HG03095 (cell line): ENCODE measurements at regions not wholly inside any gene's neighbourhood (a gene's known extent, or its start where the extent isn't known, plus 50 kb on each side); places are given as distances from the start of the nearest gene placed in this dataset.
"Not testable (repeated sequence)": the region's sequence is repeated elsewhere in the genome, so short reads cannot be mapped to it uniquely, and the experiment has no call there.

Source experiments
- ATAC-seq: cut with Tn5 transposase; IDR thresholded peaks from one replicate; pipeline ENCODE4 v1.9.1; 2021; ENCODE audit warnings: moderate library complexity; ENCODE audit not compliant: unreplicated experiment

DNA sequence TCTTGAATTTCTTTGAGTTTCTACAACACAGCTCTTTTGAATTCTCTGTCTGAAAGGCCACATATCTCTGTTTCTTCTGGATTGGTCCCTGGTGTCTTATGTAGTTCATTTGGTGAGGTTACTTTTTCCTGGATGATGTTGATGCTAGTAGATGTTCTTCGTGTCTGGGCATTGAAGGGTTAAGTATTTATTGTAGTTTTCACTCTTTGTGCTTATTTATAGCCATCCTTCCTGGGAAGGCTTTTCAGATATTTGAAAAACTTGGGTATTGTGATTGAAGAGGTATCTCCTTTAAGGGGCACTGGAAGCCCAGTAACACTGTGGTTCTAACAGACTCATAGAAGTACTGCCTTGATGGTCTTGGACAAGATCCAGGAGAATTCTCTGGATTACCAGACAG lies 338.5 kb upstream of the SPRY2 start:
- ATAC-seq = no peak

DNA sequence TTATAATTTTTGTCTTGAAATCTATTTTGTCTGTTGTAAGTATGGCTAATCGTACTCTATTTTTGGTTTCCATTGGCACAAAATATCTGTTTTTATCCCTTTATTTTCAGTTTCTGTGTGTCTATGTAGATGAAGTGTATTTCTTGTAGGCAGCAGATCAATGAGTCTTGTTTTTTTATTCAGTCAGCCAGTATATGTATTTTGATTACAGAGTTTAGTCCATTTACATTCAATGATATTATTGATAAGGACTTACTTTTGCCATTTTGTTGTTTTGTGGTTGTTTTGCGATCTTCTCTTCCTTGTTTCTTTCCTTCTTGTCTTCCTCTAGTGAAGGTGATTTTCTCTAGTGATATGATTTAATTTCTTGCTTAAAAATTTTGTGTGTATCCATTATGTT lies 336.3 kb upstream of the SPRY2 start:
- ATAC-seq = no peak

DNA sequence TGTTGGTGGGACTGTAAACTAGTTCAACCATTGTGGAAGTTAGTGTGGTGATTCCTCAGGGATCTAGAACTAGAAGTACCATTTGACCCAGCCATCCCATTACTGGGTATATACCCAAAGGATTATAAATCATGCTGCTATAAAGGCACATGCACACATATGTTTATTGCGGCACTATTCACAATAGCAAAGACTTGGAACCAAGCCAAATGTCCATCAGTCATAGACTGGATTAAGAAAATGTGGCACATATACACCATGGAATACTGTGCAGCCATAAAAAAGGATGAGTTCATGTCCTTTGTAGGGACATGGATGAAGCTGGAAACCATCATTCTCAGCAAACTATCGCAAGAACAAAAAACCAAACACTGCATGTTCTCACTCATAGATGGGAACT lies 334.5 kb upstream of the SPRY2 start:
- not testable (repeated sequence) for ATAC-seq

DNA sequence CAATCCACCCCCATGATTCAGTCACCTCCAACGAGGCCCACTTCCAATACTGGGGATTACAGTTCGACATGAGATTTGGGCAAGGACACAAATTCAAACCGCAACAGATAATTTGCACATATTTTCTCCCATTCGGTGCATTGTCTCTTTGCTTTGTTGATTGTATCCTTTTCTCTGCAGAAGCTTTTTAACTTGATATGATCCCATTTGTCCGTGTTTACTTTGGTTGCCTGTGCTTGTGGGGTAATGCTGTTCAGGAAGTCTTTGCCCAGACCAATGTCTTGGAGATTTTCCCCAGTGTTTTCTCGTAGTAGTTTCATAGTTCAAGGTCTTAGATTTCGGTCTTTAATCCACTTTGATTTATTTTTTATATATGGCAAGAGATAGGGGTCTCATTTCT lies 330.8 kb upstream of the SPRY2 start:
- ATAC-seq = no peak

DNA sequence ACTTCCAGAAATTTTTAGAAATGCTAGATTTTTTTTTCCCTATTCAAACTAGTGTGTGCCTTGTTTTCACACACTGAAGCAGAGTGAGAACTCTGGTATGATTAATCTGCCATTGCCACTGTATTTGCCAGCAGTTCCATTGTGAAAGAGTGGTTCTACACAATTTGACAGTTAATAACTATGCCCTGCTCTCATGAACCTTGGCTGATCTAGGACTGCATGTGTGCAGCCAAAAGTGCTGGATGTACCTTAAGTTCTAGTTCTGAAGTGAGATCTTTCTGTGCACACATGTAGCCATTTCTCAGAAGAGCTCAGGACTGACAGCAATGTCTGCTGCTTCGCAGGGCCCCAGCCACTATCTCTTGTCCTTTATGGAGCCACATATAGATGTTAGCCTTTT lies 328.2 kb upstream of the SPRY2 start:
- ATAC-seq = no peak

DNA sequence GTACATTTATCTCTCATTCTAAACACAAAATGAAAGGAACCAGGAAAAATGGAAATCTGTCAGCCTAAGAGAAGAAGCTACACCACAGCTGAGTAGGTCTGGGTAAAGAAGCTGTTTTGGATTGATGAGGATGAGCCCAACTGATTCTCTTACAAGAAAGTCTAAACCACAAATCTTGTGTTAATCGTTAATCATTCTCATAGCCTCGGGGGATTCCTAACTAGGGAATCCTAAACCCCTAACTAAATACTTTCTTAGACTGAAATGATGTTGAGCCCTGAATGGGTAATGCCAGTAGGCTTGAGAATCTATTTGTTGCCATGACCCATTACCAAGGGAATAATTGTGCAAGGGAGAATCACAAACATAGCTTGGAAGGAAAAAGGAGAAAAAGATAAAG lies 327.5 kb upstream of the SPRY2 start:
- no peak for ATAC-seq

DNA sequence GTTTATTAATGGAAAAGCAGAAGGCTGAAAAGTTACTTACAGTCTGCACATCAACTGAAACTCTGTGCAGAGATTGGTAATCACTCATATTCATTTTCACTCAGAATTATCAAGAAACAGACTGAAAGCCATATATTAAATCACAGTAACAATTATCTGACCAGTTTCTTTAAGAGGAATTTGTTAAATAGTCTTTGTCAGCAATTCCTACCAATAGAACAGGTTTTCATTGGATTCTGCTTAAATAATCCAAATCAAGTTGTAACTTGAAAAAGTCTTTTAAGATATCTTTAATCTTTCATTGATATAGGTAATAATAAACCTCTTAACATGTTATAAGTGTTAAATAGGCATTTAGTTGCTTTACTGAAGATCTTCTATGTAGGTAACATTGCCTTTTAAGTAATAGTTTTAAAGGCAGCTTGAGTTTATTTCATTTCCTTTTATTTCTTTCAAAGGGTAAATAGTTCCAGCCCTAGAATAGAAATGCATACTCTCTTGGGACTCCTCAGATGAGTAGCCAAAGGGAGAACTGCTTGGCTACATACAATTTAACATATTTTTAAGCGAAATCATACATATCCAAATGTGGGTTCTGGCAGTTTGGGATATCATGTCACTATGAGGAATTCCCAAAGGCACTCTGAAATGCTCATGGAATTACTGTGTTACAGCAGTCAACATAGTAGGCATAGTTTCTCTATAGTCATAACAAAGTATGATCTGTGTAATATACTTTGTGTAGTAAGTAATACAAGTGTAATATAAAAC lies 326.0 kb upstream of the SPRY2 start:
- no peak for ATAC-seq

DNA sequence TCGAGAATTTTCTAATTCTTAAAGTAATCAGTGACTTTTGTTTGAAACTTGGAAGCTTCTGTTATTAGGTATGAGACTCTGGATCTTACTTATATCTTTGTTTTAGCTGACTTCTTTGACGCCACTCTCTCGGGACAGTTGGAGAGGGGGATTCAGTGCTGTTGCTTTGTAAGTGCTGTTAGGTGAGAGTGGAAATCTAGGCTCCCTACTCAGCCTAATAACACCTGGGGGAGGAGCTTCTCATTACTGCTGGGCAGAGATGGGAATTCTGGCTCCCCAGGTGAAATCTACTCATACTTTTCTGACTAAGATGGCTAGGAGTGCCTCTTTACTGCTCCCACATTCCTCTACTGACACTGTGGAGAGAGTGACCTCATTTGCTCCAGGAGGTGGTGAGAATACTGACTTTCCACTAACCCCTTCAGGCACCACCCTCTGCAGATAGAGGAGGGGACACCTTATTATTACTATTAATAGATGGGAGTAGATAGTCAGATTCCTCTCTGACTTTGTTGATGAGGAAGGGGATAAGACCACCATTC lies 324.9 kb upstream of the SPRY2 start:
- no peak for ATAC-seq

DNA sequence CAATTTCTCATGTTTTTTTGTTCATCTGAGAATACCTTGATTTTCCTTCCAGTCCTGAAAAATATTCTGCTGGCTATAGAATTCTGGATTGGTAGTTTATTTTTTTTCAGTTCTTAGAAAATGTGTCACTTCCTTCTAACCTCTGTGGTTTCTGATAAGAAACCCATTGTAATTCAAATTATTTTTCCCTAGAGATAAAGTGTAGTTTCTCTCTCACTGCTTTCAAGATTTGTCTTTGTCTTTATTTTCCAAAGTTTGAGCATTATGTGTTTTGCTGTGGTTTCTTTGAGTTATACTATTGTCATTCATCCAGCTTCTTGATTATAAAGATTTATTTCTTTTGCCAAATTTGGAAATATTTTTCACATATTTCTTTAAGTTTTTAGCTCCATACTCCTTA lies 324.0 kb upstream of the SPRY2 start:
- ATAC-seq = no peak

DNA sequence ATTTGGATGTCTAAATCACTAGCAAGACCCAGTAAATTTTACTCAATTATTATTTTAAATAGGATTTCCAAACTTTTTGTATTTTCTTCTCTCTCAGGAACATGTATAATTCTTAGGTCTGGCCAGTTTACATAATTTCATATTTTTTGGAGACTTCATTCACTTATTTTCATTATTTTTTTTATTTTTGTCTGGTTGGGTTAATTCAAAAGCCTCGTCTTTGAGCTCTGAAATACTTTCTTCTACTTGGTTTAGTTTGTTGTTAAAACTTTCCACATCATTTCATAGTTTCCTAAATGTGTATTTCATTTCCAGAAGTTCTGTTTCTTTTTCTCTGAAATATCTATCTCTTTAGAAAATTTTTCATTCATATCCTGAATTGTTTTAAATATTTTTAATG lies 322.9 kb upstream of the SPRY2 start:
- no peak for ATAC-seq

DNA sequence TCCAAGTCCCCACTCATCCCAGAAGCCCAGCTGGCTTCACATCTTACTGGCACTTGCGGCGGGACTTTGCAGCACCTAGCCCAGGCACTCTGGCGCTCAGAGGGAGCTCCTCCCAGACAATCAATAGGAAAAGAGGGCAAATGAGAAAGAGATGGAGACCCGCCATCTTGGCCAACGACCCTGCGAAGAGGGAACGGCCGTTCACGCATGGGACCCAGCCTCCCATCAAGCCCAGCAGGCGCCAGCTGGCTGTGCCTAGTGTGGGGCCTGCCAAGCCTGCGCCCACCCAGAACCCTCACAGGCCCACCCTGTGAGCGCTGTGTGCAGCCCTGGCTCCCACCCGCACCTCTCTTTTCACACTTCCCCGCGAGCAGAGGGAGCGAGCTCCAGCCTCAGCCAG lies 317.8 kb upstream of the SPRY2 start:
- no peak for ATAC-seq

DNA sequence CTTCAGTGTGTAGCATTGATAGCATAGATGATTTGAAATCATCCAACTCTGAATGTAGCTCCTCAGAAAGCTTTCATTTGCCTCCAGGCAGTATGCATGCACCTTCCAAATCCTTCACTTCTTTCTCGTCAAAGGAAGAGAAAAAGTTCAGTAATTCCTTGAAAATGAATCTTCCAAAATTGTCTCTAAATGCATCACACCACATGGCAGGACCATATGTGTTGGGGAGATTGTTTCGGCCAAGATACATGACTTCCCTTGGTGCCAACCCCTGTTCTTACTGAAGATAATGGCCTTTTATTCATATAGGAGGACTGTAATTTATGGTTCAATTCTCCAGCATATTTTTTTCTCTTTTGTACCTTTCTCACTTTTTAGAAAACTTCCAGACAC lies 315.6 kb upstream of the SPRY2 start:
- ATAC-seq = no peak

DNA sequence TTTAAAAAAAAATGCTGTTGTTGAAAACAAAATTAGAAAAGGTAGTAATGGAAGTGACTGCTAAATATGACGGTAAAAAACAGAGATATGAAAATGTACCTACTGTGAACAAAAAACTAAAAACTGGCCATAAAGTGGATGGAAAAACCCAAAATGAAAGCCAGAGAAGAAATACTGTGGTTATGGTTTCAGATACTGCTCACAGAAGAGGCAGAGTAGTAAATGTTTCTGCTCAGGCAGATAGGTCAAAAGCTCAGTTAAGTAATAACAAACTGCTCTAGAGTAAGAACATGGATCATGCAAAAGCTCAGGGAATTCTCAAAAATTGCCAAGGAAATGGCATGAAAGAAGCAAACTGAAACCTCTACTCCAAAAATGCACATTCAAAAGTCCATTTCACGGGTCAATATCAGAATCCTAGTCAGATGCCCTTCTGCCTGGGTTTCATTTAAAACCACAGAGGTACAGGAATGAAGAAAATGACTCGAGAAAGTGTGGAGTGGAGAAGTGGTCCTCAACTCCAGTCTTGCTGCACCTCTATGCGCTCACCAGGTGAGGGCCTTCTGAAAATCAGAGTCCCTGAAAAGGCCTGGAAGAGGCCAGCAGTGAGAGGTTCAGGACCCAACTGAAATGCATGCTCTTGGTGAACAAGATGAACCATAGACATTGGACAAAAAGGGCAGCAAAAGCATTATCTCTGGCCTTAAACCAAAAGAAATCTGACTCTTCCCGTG lies 315.0 kb upstream of the SPRY2 start:
- no peak for ATAC-seq

DNA sequence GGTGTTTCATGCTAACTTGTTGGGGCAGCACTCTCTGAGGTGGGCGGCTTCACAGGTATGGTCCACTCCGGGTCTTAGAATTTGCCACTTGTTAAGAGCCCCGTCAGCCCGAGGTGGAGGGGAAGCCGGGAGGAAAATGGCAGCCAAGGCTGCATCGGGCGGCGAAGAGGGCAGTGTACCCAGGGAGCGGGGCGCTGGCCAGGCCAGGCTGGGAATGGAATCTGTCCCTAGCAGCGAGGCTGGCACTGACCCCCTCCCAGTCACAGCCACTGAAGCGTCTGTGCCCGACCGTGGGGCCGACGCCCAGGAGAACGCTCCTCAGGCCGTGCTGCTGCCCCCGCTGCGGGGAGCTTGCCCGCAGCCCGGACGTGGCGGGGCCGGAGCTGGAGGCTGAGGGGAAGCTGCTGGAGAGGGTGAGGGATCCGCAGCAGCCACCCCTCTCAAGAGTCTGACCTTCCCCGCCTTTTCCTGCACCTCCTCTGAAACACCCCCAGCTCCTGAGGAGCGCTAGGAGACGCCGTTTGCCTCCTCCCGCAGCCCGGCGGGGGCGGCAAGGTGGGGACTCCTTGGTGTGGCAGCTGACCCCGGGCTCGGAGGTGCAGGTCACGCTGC lies 313.8 kb upstream of the SPRY2 start:
- ATAC-seq = no peak

DNA sequence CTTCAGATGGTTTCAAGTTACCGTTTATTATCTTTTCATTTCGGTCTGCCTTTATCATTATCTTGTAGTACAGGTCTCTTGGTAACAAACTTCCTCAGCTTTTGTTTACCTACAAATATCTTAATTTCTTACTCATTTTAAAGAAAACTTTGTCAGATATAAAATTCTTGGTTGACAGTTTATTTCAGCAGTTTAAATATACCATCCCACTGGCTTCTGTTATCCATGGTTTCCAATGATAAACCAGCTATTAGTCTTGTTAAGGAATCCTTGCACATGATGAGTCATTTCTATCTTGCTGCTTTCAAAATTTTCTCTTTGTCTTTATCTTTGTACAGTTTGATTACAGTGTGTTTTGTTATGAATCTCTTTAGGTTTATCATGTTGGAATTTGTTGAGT lies 308.3 kb upstream of the SPRY2 start:
- no peak for ATAC-seq

DNA sequence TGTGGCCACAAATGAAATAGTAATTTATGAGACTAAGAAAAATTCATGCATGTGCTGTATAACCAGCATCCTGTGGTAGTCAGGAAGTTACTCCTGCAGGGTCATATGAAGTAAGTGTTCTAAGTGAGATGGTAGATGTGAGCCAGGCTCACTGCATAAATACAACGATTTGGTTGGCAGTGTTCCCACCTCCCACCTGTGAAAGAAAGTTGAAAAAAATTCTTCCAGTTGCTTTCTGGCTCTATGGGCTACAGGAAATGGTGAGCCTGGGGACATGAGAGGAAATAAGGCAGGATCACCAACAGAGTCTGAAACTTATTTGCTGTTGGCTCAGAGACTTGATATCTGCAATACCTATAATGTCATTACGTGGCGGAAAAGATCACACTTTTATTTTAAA lies 301.7 kb upstream of the SPRY2 start:
- ATAC-seq = no peak

DNA sequence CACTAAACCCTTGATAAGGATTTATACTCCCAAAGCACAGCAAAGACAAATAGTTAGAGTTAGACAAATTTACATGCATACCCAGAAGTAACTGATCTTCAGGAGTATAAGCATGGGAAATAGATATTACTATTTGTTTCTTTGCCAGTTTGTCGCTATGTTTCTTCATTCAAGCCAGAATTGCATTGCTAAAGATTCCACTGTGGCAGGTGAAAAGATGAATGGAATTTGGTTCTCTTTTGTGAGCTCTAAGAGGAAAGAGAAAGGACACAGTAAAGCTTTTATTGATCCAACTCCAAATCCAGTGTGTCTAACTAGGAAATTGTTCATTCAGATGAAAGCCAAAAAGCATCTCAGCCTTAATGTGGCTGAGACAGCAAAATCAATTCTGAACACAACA lies 292.3 kb upstream of the SPRY2 start:
- no peak for ATAC-seq

DNA sequence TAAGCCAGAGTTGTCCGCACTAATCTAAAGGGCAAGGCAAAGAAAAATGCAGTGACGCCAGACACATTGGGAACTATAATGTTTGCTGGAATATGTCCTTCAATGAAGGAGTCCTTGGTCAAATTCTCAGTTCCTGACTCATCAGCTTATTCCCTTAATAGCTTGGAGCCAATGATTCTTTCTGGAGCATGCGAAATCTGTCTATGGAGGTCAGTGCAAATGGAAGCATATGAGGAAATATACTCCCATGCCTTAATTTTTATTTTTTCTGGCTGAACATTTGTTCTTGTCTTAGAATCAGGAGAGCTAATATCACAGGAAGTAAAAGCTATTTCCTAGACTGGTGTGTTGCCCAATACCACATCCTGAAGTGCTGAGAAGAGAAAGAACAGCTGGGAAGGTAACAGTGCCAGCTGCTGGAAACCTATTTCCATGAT lies 289.8 kb upstream of the SPRY2 start:
- no peak for ATAC-seq

DNA sequence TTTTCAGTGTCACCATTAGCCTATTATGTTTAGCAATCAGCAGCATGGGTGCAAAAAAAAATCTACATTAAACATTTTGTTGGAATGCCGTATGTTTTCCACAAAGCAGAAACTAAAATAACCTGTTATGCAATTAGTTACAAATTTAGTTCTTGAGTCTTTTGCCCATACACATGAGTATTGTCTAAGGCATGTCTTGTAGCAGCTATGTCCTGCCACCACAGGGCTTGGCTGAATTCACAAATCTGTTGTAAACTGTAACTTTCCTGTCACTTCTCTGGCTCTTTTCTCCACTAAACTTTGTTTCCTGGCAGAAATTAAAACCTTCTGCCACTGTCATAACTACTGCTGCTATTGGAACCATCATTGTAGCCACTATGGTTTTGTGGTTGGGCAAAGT lies 277.9 kb upstream of the SPRY2 start:
- no peak for ATAC-seq

DNA sequence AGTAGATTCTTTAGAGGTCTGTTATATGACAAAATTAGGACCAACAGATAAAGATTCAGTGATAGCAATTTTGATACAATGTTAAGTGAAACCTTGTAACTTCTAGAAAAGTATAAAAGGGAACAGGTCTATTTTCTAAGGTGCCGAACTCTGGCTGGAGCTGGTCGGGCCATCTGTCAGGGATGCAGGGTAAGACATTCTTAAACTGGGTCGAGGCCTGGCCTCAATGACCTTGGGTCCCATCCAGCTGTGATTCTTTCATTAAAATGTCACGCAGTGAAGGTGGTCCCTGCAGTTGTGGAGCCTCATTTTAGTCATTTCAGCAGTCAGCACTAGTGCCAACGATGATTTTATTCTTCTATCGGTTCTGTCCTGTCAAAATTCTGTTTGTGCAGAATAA lies 271.9 kb upstream of the SPRY2 start:
- no peak for ATAC-seq

DNA sequence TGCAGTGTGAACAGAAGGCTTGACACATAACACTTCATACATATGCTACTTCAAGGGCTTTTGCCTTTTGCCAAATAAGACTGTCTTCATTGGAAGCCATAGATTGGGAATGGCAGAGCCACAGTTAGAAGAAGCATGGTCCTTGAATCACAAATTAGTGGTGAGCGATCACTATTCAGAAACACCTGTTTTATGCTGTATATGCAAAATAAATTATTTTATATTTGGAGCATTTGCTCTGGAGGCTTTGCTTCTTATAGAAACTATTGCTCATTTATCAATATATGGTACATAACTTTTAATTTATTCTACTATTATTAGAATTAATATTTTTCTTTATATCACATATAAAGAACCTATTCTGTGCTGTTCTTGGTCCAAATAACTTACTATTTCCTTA lies 270.4 kb upstream of the SPRY2 start:
- ATAC-seq = no peak

DNA sequence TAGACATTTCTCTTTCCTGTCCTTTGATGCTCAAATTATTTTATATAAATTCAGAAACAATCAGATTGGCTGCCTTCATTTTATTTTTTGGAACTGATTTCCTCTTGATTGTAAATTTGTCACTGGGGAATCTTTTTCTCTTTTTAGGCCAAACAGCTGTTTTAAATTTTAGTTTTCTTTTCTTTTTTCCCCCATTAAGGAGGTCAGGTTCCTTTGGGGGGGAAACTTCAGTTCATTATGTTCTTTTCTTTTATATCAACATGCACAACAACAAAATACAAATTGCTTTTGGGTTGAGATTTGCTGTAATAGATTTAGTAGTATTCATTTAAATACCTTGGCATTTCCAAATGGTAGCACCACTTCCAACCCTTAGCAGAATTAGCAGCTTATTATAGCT lies 264.8 kb upstream of the SPRY2 start:
- ATAC-seq = no peak
